SK-N-SH treated with all-trans-retinoic acid at 6 μM for 48 hours (cell line): ENCODE measurements at regions not wholly inside any gene's neighbourhood (a gene's known extent, or its start where the extent isn't known, plus 50 kb on each side); places are given as distances from the start of the nearest gene placed in this dataset.

ENCODE experiments used
- ATAC-seq: fragments of 200-7000 bp; cut with Tn5 transposase; 3 replicates; pipeline ENCODE4 v1.9.1; 2020; ENCODE audit warnings: mild to moderate bottlenecking, moderate library complexity
- ARNTL ChIP-seq: fragments of 450-650 bp; formaldehyde crosslinking; IDR thresholded peaks from 2 replicates; pipeline ENCODE4 v1.5.0; 2020; ENCODE audit warnings: low read depth, mild to moderate bottlenecking, moderate library complexity, borderline replicate concordance
- CSDC2 ChIP-seq: fragments of 250-450 bp; sonication (Bioruptor Pico); IDR thresholded peaks from 2 replicates; pipeline ENCODE4 v1.5.0; 2020; ENCODE audit warnings: mild to moderate bottlenecking, moderate library complexity
- GLIS3 ChIP-seq: fragments of 250-450 bp; sonication (Bioruptor Pico); IDR thresholded peaks from 2 replicates; pipeline ENCODE4 v1.5.0; 2020; ENCODE audit warnings: mild to moderate bottlenecking, moderate library complexity
- ISL1 ChIP-seq: fragments of 250-450 bp; sonication (Bioruptor Pico); IDR thresholded peaks from 2 replicates; pipeline ENCODE4 v2.1.2; 2022; ENCODE audit warnings: mild to moderate bottlenecking, moderate library complexity
- OSR1 ChIP-seq: fragments of 250-450 bp; sonication (Bioruptor Pico); IDR thresholded peaks from 2 replicates; pipeline ENCODE4 v1.8.0; 2022; ENCODE audit warnings: moderate library complexity, mild to moderate bottlenecking, inconsistent platforms
- PPARA ChIP-seq: fragments of 250-450 bp; sonication (Bioruptor Pico); IDR thresholded peaks from 2 replicates; pipeline ENCODE4 v1.5.0; 2020; ENCODE audit warnings: mild to moderate bottlenecking, borderline replicate concordance
- RARB ChIP-seq: fragments of 250-450 bp; sonication (Bioruptor Pico); IDR thresholded peaks from 2 replicates; pipeline ENCODE4 v1.8.0; 2021; ENCODE audit warnings: mild to moderate bottlenecking, moderate library complexity
- SNAI2 ChIP-seq: fragments of 250-450 bp; sonication (Bioruptor Pico); IDR thresholded peaks from 2 replicates; pipeline ENCODE4 v1.5.0; 2020; ENCODE audit warnings: mild to moderate bottlenecking, moderate library complexity
- TCF4 ChIP-seq: fragments of 250-450 bp; sonication (Bioruptor Pico); IDR thresholded peaks from 2 replicates; pipeline ENCODE4 v1.8.0; 2021; ENCODE audit warnings: mild to moderate bottlenecking, moderate library complexity, borderline replicate concordance
- TOX ChIP-seq: fragments of 250-450 bp; sonication (Bioruptor Pico); IDR thresholded peaks from 2 replicates; pipeline ENCODE4 v1.8.0; 2021; ENCODE audit warnings: mild to moderate bottlenecking, moderate library complexity, borderline replicate concordance
- ZFP3 ChIP-seq: fragments of 250-450 bp; sonication (Bioruptor Pico); IDR thresholded peaks from 2 replicates; pipeline ENCODE4 v1.5.0; 2020; ENCODE audit warnings: mild to moderate bottlenecking, moderate library complexity
- ZNF565 ChIP-seq: fragments of 450-650 bp; formaldehyde crosslinking; conservative IDR thresholded peaks from 2 replicates; pipeline ENCODE4 v1.5.0; 2020; ENCODE audit warnings: low read depth, mild to moderate bottlenecking, moderate library complexity
- ZNF70 ChIP-seq: fragments of 450-650 bp; formaldehyde crosslinking; IDR thresholded peaks from 2 replicates; pipeline ENCODE4 v1.5.0; 2020; ENCODE audit warnings: mild to moderate bottlenecking, moderate library complexity
- ZNF8 ChIP-seq: fragments of 450-650 bp; formaldehyde crosslinking; IDR thresholded peaks from 2 replicates; pipeline ENCODE4 v1.5.0; 2020; ENCODE audit warnings: mild to moderate bottlenecking, moderate library complexity
- TF ChIP-seq, protein P1 (sequence below): fragments of 250-450 bp; sonication (Bioruptor Pico); IDR thresholded peaks from 2 replicates; pipeline ENCODE4 v1.5.1; 2021; ENCODE audit warnings: mild to moderate bottlenecking, moderate library complexity
- TF ChIP-seq, protein P2 (sequence below): fragments of 250-450 bp; sonication (Bioruptor Pico); IDR thresholded peaks from 2 replicates; pipeline ENCODE4 v1.8.0; 2021; ENCODE audit warnings: low read depth, mild to moderate bottlenecking, moderate library complexity, borderline replicate concordance
- TF ChIP-seq, protein P3 (sequence below): fragments of 250-450 bp; sonication (Bioruptor Pico); IDR thresholded peaks from 2 replicates; pipeline ENCODE4 v1.8.0; 2020; ENCODE audit warnings: mild to moderate bottlenecking, moderate library complexity, borderline replicate concordance
- TF ChIP-seq, protein P4 (sequence below): fragments of 250-450 bp; sonication (Bioruptor Pico); IDR thresholded peaks from 2 replicates; pipeline ENCODE4 v1.5.0; 2020; ENCODE audit warnings: mild to moderate bottlenecking, moderate library complexity
- TF ChIP-seq, protein P5 (sequence below): fragments of 250-450 bp; sonication (Bioruptor Pico); IDR thresholded peaks from 2 replicates; pipeline ENCODE4 v1.5.1; 2020; ENCODE audit warnings: low read depth, mild to moderate bottlenecking, moderate library complexity

DNA sequence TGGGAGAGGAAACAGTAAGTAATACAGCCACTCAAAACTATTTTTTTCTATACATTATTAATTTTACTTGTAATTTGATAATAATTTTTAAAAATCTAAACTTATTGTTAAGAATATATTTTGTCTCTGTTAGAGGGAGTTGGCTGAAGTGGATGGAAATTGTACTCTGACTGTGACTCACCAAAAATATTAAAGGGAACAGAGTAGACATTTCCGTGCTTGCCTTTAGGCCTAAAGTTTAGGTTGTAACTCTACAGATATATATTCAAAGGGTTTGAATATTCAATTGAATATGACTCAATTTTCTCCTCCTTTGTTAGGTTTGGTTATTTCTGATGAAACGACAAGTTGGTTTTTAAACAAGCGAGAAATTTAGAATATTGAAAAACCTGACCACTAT, 128.3 kb upstream of the PITX2 start:
- TF ChIP-seq ZNF70 (CRISPR knock-in tag) (no peak), PPARA (CRISPR knock-in tag) (no peak), TOX (CRISPR knock-in tag) (no peak)
- no peak for ATAC-seq

DNA sequence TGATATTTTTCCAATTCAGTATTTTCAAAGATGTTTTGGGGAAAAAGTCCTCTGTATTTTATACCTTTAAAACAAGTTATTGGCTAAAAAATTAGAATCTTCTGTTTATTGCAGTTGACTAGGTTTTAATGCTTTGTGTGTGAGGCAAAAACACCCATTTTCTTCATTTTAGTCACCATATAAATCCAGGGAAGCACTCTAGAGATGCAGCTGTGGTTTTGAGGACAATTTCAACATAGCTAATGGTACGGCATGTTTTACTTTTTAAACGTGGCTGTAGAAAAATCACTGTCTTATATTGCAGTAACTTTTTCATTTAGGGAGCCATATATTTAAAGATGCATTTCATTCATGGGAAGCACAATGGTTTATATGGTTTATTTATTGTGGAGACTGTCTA, 129.1 kb upstream of the PITX2 start:
- ATAC-seq, result no peak

DNA sequence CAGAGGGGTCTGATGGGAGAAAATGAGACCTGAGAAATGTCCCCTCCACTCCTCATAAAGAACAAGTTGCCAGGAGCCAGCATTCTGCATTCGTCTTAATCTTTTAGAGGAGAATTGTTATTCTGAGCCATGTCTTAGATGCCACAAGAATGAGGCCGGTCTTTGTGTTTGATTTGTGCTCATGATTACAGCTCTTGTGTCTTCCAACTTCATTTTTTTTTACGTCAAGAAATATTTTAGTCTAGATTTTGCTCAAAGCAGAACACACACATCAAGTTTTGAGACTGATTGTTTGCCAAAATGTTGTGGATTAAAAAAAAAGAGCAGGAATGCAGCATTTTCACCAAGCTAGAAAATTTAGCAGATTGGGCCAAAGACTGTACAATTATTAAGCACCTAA, 130.6 kb upstream of the PITX2 start:
- TF ChIP-seq ZFP3 (CRISPR knock-in tag) (no peak), SNAI2 (CRISPR knock-in tag) (no peak), ZNF565 (CRISPR knock-in tag) (no peak), ARNTL (CRISPR knock-in tag) (no peak), ISL1 (CRISPR knock-in tag) (no peak), CSDC2 (CRISPR knock-in tag) (no peak), ZNF70 (CRISPR knock-in tag) (no peak)
- TF ChIP-seq, protein P1, sequence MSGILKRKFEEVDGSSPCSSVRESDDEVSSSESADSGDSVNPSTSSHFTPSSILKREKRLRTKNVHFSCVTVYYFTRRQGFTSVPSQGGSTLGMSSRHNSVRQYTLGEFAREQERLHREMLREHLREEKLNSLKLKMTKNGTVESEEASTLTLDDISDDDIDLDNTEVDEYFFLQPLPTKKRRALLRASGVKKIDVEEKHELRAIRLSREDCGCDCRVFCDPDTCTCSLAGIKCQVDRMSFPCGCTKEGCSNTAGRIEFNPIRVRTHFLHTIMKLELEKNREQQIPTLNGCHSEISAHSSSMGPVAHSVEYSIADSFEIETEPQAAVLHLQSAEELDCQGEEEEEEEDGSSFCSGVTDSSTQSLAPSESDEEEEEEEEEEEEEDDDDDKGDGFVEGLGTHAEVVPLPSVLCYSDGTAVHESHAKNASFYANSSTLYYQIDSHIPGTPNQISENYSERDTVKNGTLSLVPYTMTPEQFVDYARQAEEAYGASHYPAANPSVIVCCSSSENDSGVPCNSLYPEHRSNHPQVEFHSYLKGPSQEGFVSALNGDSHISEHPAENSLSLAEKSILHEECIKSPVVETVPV (CRISPR knock-in tag), result no peak
- TF ChIP-seq, protein P2, sequence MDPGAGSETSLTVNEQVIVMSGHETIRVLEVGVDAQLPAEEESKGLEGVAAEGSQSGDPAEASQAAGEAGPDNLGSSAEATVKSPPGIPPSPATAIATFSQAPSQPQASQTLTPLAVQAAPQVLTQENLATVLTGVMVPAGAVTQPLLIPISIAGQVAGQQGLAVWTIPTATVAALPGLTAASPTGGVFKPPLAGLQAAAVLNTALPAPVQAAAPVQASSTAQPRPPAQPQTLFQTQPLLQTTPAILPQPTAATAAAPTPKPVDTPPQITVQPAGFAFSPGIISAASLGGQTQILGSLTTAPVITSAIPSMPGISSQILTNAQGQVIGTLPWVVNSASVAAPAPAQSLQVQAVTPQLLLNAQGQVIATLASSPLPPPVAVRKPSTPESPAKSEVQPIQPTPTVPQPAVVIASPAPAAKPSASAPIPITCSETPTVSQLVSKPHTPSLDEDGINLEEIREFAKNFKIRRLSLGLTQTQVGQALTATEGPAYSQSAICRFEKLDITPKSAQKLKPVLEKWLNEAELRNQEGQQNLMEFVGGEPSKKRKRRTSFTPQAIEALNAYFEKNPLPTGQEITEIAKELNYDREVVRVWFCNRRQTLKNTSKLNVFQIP (CRISPR knock-in tag), result no peak
- TF ChIP-seq, protein P3, sequence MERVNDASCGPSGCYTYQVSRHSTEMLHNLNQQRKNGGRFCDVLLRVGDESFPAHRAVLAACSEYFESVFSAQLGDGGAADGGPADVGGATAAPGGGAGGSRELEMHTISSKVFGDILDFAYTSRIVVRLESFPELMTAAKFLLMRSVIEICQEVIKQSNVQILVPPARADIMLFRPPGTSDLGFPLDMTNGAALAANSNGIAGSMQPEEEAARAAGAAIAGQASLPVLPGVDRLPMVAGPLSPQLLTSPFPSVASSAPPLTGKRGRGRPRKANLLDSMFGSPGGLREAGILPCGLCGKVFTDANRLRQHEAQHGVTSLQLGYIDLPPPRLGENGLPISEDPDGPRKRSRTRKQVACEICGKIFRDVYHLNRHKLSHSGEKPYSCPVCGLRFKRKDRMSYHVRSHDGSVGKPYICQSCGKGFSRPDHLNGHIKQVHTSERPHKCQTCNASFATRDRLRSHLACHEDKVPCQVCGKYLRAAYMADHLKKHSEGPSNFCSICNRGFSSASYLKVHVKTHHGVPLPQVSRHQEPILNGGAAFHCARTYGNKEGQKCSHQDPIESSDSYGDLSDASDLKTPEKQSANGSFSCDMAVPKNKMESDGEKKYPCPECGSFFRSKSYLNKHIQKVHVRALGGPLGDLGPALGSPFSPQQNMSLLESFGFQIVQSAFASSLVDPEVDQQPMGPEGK (CRISPR knock-in tag), result no peak
- no peak for ATAC-seq

More for the DNA sequence above, 129.1 kb upstream of the PITX2 start:
- TF ChIP-seq, protein P1 (CRISPR knock-in tag), result no peak
- TF ChIP-seq RARB (CRISPR knock-in tag), result no peak
- TF ChIP-seq ZFP3 (CRISPR knock-in tag), result no peak
- TF ChIP-seq ISL1 (CRISPR knock-in tag), result no peak
- TF ChIP-seq, protein P3 (CRISPR knock-in tag), result no peak

DNA sequence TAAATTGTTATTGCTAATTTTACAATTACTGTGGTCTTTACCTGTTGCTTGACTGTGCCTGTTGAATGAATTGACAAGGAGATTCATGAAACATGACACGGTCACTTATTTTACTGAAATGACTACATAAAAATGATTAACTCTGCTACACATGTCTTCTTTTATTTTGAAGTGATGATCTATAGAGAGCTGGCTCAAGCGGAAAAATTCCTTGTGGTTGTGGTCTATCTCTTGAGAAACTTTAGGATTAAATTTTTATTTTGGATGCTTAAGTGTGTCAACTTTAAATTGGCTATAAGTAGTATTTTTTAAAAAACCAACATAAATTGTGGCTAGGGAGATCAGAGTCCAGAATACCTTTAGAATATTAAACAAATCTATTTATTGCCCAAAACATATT, 131.8 kb upstream of the PITX2 start:
- no peak for ATAC-seq
- TF ChIP-seq ARNTL (CRISPR knock-in tag), result no peak

DNA sequence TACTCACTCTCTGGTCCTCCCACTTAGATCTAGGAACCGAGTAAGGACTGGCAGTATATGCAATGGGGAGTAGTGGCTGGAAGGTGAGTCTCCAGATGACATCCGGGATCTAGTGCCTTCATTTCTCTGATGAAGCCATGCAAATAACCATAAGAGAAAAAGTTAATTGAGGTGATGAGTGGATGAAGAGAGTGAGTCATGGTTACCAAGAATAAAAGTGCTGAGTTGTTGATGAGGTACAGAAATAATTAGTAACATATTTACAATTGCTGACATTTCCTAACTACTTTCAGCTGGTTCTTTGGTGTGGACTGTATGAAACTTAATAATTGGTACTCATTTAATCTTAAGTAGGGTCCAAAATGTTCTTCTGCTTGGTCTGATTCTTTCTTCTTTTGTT, 146.7 kb upstream of the PITX2 start:
- ATAC-seq, result no peak
- no peak for TF ChIP-seq ZNF565 (CRISPR knock-in tag)
- TF ChIP-seq, protein P2 (CRISPR knock-in tag), result no peak
- TF ChIP-seq OSR1 (CRISPR knock-in tag), result no peak
- TF ChIP-seq TCF4 (CRISPR knock-in tag), result no peak
- TF ChIP-seq ZNF8, result no peak
- no peak for TF ChIP-seq ARNTL (CRISPR knock-in tag)
- TF ChIP-seq PPARA (CRISPR knock-in tag), result no peak
- TF ChIP-seq GLIS3 (CRISPR knock-in tag), result no peak
- TF ChIP-seq, protein P4, sequence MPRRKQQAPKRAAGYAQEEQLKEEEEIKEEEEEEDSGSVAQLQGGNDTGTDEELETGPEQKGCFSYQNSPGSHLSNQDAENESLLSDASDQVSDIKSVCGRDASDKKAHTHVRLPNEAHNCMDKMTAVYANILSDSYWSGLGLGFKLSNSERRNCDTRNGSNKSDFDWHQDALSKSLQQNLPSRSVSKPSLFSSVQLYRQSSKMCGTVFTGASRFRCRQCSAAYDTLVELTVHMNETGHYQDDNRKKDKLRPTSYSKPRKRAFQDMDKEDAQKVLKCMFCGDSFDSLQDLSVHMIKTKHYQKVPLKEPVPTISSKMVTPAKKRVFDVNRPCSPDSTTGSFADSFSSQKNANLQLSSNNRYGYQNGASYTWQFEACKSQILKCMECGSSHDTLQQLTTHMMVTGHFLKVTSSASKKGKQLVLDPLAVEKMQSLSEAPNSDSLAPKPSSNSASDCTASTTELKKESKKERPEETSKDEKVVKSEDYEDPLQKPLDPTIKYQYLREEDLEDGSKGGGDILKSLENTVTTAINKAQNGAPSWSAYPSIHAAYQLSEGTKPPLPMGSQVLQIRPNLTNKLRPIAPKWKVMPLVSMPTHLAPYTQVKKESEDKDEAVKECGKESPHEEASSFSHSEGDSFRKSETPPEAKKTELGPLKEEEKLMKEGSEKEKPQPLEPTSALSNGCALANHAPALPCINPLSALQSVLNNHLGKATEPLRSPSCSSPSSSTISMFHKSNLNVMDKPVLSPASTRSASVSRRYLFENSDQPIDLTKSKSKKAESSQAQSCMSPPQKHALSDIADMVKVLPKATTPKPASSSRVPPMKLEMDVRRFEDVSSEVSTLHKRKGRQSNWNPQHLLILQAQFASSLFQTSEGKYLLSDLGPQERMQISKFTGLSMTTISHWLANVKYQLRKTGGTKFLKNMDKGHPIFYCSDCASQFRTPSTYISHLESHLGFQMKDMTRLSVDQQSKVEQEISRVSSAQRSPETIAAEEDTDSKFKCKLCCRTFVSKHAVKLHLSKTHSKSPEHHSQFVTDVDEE (CRISPR knock-in tag), result no peak
- TF ChIP-seq, protein P5, sequence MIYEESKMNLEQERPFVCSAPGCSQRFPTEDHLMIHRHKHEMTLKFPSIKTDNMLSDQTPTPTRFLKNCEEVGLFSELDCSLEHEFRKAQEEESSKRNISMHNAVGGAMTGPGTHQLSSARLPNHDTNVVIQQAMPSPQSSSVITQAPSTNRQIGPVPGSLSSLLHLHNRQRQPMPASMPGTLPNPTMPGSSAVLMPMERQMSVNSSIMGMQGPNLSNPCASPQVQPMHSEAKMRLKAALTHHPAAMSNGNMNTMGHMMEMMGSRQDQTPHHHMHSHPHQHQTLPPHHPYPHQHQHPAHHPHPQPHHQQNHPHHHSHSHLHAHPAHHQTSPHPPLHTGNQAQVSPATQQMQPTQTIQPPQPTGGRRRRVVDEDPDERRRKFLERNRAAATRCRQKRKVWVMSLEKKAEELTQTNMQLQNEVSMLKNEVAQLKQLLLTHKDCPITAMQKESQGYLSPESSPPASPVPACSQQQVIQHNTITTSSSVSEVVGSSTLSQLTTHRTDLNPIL (CRISPR knock-in tag), result no peak
